K562 (cell line): ENCODE measurements at regions not wholly inside any gene's neighbourhood (a gene's known extent, or its start where the extent isn't known, plus 50 kb on each side); places are given as distances from the start of the nearest gene placed in this dataset.

ENCODE experiments used
- CC2D1A ChIP-seq: fragments of 450-650 bp; IDR thresholded peaks from 2 replicates; pipeline ENCODE4 v1.6.1; 2017; ENCODE audit warnings: mild to moderate bottlenecking
- CTCF ChIP-seq, 3 experiments: IDR thresholded peaks in 2 of 3; conservative IDR thresholded peaks in 1 of 3; 2 replicates each; pipeline ENCODE4 v1.5.1; 2011 to 2012; ENCODE audit warnings: low read length in 3 of 3, mild to moderate bottlenecking in 3 of 3, control low read depth in 2 of 3, improper control_type of control experiment in 1 of 3, inconsistent platforms in 1 of 3, low read depth in 1 of 3, mixed read lengths in 1 of 3, moderate library complexity in 1 of 3; ENCODE audit not compliant: insufficient read depth in 2 of 3
- FOXK1 ChIP-seq: sonication (generic); formaldehyde crosslinking; IDR thresholded peaks from 2 replicates; pipeline ENCODE4 v1.8.0; 2022; ENCODE audit warnings: missing genetic modification reagents, mild to moderate bottlenecking, borderline replicate concordance
- JUND ChIP-seq, 2 experiments: IDR thresholded peaks; 2 replicates in 1 of 2; 3 replicates in 1 of 2; pipeline ENCODE4 v1.6.1; 2011; ENCODE audit warnings: borderline replicate concordance in 2 of 2, low read depth in 2 of 2, low read length in 2 of 2, improper control_type of control experiment in 1 of 2, missing biosample characterization in 1 of 2, missing genetic modification characterization in 1 of 2, missing genetic modification reagents in 1 of 2
- KDM1A ChIP-seq, 2 experiments: fragments of 450-650 bp; IDR thresholded peaks; 2 replicates each; pipeline ENCODE4 v1.6.1; 2016; ENCODE audit warnings: mild to moderate bottlenecking in 2 of 2
- MXI1 ChIP-seq: IDR thresholded peaks from 2 replicates; pipeline ENCODE4 v1.6.1; 2011; ENCODE audit warnings: low read depth, mild to moderate bottlenecking, improper control_type of control experiment, low read length
- POLR2A ChIP-seq: fragments of 450-650 bp; conservative IDR thresholded peaks from 2 replicates; pipeline ENCODE4 v1.6.1; 2016
- SMARCC2 ChIP-seq: fragments of 450-650 bp; IDR thresholded peaks from 2 replicates; pipeline ENCODE4 v1.6.1; 2017; ENCODE audit warnings: antibody characterized with exemption, moderate library complexity, mild to moderate bottlenecking, low read depth
- STAT5B ChIP-seq: fragments of 250-450 bp; sonication (Bioruptor Pico); IDR thresholded peaks from 2 replicates; pipeline ENCODE4 v1.8.0; 2021; ENCODE audit warnings: mild to moderate bottlenecking, inconsistent platforms

GRCh38 chr16:51985126-51985525, 561.8 kb downstream of the TOX3 start:
- TF ChIP-seq FOXK1 (no peak), MXI1 (no peak), POLR2A (no peak), CTCF (IDR thresholded peaks at IDR 0.05 in 2 of 3, conservative IDR thresholded peaks at IDR 0.05 in 1 of 3; ENCODE audit: insufficient read depth in 2 of 3, low read depth in 1 of 3, low read length in 3 of 3) (no peak), SMARCC2 (no peak), CC2D1A (no peak), JUND (IDR thresholded peaks at IDR 0.05; ENCODE audit: borderline replicate concordance, low read depth, low read length) (no peak), JUND (tag; IDR thresholded peaks at IDR 0.05; ENCODE audit: borderline replicate concordance, low read depth, low read length) (no peak), STAT5B (CRISPR knock-in tag) (no peak), KDM1A (IDR thresholded peaks at IDR 0.05) (no peak)
